Hippocampal formation (tissue), 2 donors: ENCODE measurements at regions not wholly inside any gene's neighbourhood (a gene's known extent, or its start where the extent isn't known, plus 50 kb on each side); places are given as distances from the start of the nearest gene placed in this dataset.

Source experiments
- DNase-seq, 2 donors: peaks; one replicate each; lab custom pipeline; 2025; lab: John Stamatoyannopoulos, UW

GRCh38 chr16:79713609-79714309, 113.2 kb upstream of the MAF start:
- no peak for DNase-seq

- DNase-seq: no peak
These were observed 111.7 kb upstream of the MAF start for GRCh38 chr16:79712276-79712675.

DNA sequence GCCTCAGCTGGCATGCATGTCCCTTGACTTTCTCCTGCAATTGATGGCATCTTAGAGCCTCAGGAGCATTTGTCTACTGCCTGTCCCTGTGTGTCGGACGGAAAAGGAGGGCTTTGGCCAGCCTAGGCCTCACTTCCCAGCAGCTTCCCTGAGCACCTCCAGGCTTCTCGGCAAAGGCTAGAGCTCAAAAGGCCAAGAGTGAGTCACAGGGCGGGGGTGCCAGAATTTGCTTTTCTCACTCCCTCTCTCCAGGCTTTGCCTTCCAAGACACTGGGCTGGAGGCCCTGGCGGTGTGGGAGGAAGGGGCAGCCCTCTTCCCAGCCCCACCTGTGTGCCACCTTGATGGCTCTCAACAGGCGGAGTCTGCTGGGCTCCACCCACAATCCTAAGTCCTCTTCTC, 107.3 kb upstream of the MAF start:
- no peak for DNase-seq

GRCh38 chr16:79703066-79703465, 102.5 kb upstream of the MAF start:
- no peak for DNase-seq

DNA sequence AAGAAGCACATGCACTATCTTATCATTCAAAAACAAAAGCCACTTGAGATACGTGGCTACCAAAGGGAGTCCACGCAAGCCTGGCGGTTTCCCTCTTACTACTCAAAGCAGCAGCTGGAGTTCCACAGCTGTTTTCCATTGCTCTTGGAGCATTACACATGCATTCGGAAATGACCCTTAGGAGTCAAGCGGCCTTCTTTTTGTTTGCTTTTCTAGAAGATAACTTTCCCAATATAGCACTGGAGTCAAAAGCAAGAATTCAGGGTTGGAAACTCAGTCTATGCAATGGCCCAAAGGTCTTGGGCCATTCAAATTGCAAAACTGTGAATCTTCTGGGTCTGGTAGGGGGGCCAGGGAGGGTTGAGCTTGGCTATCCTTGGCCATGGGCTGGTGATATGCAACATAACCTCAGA, 97.8 kb upstream of the MAF start:
- DNase-seq: no peak

DNA sequence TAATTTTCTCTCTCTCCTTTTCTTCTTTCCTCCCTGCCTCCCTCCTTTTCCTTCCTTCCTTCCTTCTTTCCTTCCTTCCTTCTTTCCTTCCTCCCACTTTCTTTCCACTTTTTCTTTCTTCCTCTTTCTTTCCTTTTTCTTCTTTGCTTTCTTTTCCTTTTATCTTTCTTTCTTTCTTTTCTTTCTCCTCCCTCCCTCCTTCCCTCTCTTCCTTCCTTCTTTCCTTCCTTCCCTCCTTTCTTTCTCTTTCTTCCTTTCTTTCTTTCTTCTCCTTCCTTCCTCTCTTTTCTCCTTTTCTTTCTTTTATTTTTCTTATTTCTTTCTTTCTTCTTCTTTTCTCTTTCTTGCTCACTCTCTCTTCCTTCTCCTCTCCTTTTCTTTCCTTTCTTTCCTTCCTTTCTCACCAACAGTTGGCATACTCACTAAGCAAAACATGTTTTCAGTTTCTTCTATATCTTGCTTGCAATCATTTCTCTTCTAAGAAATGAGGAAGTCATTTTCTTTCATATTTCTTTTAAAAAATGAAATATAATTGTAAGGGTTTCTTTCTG, 97.1 kb upstream of the MAF start:
- DNase-seq: no peak

GRCh38 chr16:79691007-79691406, 90.5 kb upstream of the MAF start:
- DNase-seq: no peak

DNA sequence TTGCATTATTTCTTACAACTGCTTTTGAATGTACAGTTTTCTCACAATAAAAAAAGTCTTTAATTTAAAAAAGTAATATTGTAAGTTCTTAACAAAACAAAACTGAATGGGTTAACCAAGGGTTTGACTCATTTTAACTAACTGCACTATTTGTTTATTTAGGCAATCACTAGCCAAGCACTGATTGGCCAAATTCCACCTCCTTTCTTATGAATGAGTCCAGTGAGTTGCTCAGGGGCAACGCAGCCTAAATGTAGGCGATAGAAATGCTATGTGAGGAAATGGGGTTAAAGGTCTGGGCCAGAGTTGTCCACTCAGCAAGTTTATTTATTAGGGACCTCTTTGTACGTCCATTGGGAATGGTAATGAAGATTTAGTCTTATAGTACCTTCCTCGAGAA, 89.6 kb upstream of the MAF start:
- DNase-seq: no peak

DNA sequence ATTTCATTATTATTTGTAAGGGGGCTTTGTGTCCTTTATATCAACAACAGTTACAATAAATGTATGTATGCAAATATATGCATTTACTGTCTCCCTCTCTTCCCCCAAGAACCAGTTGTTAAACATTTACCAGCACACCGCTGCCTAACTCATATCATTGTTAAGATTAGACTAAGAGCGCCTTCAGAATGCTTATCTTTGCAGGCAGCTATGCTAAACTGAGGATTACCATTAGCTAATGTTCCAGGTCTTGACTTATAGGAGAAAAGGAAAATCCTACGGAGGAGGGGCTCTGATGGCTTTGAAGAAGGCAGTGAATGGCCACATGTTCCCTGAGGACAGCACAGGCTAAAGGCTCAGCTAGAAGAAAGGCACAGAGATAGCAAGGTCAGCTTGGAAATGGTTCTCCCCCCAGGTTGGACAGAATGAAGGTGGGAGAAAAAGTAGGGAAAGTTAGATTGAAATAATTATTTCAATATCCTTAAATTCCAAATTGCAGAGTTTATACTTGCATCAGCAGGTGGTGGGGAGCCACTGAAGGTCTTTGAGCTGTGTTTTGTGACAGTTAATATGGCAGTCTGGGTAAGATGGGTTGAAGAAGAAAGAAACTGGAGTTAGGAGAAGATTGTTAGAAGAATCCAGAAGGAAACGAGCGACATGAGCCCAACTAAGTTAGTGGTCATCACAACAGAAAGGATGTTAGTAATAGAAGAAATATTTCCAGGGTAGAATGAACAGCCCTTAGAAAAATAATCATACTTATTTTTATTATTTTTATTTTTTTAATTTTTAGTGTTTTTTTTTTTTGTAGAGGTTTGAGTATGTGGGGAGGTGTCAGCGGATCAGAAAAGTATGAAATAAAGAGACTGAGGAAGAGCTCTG, 87.0 kb upstream of the MAF start:
- no peak for DNase-seq

GRCh38 chr16:79685871-79686270, 85.3 kb upstream of the MAF start:
- DNase-seq: no peak

- DNase-seq: no peak
These were observed 78.8 kb upstream of the MAF start for GRCh38 chr16:79679334-79679733.

DNA sequence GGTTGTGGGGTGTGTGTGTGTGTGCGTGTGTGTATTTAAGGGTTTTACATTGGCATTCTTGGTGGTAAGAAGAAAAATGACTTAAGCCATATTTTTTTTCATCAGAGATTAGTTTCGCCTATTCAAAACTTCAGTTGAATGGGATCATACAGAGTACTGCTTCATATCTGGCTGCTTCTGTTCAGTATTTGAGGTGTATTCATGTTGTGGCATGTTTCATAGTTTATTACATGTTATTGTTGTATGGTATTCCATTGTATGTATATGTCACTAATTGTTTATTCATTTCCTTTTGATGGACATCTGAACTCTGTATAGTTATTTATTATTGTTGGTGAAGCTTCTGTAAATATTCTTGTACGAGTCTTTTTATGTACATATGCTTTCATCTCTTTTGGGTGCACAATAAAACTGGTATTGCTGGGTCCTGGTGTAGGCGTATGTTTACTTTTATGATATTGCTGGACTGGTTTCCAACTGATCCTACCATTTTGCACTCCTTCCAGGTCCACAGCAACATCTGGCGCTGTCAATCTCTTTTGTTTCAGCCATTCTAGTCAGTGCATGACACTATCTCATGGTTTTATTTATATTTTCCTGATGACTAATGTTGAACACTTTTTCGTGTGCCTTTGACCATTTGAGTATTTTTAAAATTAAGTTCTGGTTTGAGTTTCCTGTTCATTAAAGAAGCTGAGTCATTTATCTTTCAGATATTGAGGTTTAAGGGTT, 77.4 kb upstream of the MAF start:
- DNase-seq: no peak

DNA sequence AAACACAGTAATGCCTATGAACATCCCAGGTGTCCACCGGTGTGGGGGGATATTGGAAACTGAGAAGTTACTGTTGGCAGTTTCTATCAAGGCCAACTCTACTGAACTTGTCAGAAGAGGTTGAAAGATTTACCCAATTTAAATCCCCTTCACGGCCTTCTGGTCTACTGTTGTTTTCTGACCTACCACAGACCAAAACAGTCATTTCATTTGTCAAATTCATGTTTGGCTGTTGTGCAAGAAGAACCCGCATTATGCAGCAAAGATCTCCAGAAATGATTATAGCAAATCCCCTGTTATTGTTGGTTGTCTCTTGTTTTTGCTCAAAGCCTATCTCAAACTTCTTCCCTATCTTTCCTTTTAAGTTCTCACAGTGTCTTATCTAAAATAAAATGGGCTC, 73.1 kb upstream of the MAF start:
- DNase-seq: no peak

GRCh38 chr16:79672524-79672923, 72.0 kb upstream of the MAF start:
- no peak for DNase-seq

GRCh38 chr16:79668502-79668901, 68.0 kb upstream of the MAF start:
- DNase-seq: no peak

GRCh38 chr16:79665970-79666369, 65.4 kb upstream of the MAF start:
- no peak for DNase-seq

GRCh38 chr16:79664407-79664806, 63.9 kb upstream of the MAF start:
- DNase-seq: no peak

DNA sequence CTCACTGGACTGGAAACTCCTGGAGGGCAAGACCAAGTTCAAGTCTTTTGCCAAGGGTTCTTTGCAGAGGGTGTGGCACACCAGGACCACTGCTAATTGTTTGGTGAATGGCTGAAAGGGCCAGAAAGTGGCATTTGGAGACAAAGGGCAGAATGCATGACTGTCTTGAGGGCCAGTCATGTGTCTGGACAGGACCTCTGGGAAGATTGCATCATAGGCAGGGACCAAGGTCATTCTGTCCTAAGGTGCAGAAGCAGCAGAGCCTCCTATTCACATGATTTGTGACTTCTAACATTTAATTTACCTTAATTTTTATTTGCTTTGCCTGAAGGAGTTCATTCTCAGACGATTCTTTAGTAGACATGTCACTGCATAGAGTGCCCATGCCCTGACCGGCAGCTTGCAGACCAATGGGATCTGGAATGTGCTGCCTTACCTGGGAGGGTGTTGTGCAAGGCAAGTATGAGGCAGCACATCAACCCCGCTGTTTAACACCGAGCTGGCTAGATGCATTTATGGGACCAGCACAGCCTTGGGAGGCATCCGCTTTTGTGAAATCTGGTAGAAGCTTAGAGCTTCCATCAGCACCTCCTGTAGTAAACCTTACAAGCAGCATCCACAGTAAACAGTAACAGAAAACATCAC, 62.3 kb upstream of the MAF start:
- DNase-seq: no peak

DNA sequence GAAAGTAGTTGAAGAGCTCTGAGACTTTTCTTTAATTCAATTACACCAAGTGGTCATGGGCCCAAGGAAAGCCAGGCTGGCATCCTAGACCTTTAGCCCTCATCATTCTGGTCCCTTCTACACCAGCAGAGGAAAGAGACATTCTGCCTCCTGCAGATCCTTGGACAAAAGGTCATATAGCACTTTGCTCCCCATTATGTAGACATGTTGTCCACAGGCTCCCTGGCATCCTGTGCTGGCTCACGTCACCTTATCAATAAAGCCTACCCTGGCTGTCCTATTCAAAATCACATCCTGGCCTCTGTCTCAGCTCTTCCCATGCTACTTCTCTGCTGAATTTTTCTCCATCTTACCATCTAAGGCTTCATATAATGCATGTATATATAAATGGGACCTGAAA, 61.6 kb upstream of the MAF start:
- no peak for DNase-seq

GRCh38 chr16:79661578-79661977, 61.0 kb upstream of the MAF start:
- no peak for DNase-seq

GRCh38 chr16:79659344-79659743, 58.8 kb upstream of the MAF start:
- no peak for DNase-seq
